ENCODE measurements at regions not wholly inside any gene's neighbourhood (a gene's known extent, or its start where the extent isn't known, plus 50 kb on each side); places are given as distances from the start of the nearest gene placed in this dataset.

DNA sequence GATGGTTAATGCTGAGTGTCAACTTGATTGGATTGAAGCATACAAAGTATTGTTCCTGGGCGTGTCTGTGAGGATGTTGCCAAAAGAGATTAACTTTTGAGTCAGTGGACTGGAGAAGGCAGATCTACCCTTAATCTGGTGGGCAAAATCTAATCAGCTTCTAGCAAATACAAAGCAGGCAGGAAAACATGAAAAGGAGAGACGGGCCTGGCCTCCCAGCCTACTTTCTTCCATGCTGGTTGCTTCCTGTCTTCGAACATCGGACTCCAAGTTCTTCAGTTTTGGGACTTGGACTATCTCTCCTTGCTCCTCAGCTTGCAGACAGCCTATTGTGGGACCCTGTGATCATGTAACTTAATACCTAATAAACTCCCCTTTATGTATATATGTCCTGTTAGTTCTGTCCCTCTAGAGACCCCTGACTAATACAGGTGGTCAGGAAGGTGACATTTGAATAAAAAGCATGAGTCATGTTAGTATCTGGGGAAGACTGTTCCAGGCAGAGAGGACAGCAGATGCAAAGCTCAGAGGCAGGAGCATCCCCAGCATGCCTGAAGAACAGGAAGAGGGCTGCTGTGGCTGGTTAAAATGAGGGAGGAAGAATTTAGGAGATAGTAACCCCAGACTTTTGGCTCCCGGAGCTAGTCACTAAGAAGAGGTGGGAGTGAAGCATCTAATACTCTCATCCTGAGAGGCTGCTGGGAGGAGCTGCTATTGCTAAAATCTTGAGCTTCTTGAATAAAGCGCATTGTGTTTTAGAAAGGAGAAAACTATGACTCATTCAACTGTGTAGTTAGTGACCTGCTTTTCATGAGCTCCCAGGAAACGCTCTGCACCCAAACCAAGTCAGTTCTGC, 207.4 kb upstream of the HES1 start:
- no peak for DNase-seq (ENCODE audit: low spot score, unreplicated experiment)
- Mint-ChIP-seq H3K4me1 (ENCODE audit: low read depth) (peaks cover 2% of the 10 kb centered on the region), H3K4me3 (ENCODE audit: low read depth) (no peak overlapping the region), H3K9me3 (ENCODE audit: low read depth) (peaks cover 19% of the 10 kb centered on the region), H3K27ac (no peak overlapping the region), H3K27me3 (no peaks in the 10 kb centered on the region), H3K36me3 (ENCODE audit: insufficient read depth) (peaks cover 5% of the 10 kb centered on the region)
- no peak for TF ChIP-seq CTCF (IDR thresholded peaks at IDR 0.05; ENCODE audit: unreplicated experiment)

DNA sequence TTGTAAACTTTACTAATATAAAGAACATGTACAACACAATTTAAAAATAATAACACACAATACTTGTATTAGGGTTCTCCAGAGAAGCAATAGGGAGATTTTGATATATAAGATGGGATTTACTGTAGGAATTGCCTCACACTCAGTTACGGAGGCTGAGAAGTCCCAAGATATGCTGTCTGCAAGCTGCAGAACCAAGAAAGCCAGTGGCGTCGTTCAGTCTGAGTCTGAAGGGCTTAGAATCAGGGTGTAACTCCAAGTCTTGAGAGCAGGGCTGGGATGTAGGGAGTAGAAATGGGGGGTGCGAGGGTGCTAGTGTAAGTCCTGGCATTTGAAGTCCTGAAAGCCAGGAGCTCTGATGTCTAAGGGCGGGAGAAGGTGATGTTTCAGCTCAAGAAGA, 206.6 kb upstream of the HES1 start:
- H3K27me3 Mint-ChIP-seq, result no peaks in the 10 kb centered on the region

DNA sequence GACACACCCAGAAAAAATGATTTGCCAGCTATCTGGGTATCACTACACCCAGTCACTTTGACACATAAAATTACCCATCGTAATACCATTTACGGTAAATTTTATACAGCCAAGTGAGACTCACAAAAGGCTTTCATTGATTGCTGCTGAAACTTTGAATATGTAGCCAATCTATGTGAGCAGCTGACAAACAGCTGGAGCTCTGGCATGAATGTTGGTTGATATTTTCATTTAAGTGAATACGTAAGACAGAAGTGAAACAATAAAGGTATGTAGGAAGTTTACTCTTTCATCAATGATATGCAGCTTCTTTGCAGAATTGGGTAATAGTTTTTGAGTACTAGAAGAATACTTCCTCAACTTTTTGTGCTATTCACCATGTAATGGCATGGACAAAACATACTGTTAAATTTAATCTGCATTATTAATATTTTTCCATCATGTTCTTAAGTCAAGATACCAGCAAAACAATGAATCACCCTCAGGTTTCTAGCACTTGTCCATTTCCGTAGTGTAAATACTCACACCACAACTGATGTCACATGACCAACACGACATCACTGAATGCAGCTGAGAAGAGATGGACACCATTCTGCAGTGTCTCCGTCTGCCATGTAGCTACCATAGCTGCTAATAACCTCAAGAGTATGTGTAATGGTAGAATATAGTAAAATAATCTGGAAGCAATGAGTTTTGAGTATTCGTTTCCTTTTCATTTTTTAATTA, 205.9 kb upstream of the HES1 start:
- no peaks in the 10 kb centered on the region for H3K27me3 Mint-ChIP-seq
- peaks cover 2% of the 10 kb centered on the region for H3K4me1 Mint-ChIP-seq (ENCODE audit: low read depth)
- peaks cover 8% of the 10 kb centered on the region for H3K9me3 Mint-ChIP-seq (ENCODE audit: low read depth)
- no peak overlapping the region for H3K27ac Mint-ChIP-seq
- H3K36me3 Mint-ChIP-seq (ENCODE audit: insufficient read depth), result no peaks in the 10 kb centered on the region
- TF ChIP-seq CTCF (IDR thresholded peaks at IDR 0.05; ENCODE audit: unreplicated experiment), result no peak
- no peak overlapping the region for H3K4me3 Mint-ChIP-seq (ENCODE audit: low read depth)
- DNase-seq (ENCODE audit: low spot score, unreplicated experiment), result no peak

More for the DNA sequence above, 206.6 kb upstream of the HES1 start:
- Mint-ChIP-seq H3K4me1 (ENCODE audit: low read depth) (peaks cover 2% of the 10 kb centered on the region), H3K9me3 (ENCODE audit: low read depth) (peaks cover 12% of the 10 kb centered on the region), H3K36me3 (ENCODE audit: insufficient read depth) (no peaks in the 10 kb centered on the region), H3K27ac (no peak overlapping the region), H3K4me3 (ENCODE audit: low read depth) (no peak overlapping the region)
- no peak for DNase-seq (ENCODE audit: low spot score, unreplicated experiment)
- TF ChIP-seq CTCF (IDR thresholded peaks at IDR 0.05; ENCODE audit: unreplicated experiment), result no peak

GRCh38 chr3:193932136-193932535, 203.8 kb upstream of the HES1 start:
- no peaks in the 10 kb centered on the region for H3K27me3 Mint-ChIP-seq

More at GRCh38 chr3:193932136-193932535, 203.8 kb upstream of the HES1 start:
- Mint-ChIP-seq H3K36me3 (ENCODE audit: insufficient read depth) (no peaks in the 10 kb centered on the region), H3K4me3 (ENCODE audit: low read depth) (no peak overlapping the region), H3K4me1 (ENCODE audit: low read depth) (peaks cover 2% of the 10 kb centered on the region), H3K9me3 (ENCODE audit: low read depth) (no peaks in the 10 kb centered on the region), H3K27ac (no peak overlapping the region)
- TF ChIP-seq CTCF (IDR thresholded peaks at IDR 0.05; ENCODE audit: unreplicated experiment), result no peak
- no peak for DNase-seq (ENCODE audit: low spot score, unreplicated experiment)
